Mucosa of gallbladder (tissue), 1 donor: ENCODE measurements at regions not wholly inside any gene's neighbourhood (a gene's known extent, or its start where the extent isn't known, plus 50 kb on each side); places are given as distances from the start of the nearest gene placed in this dataset.
A peak's percentile ranks its signal among the peaks of the same experiment; 100 is the strongest.

Experiments used
- DNase-seq: peaks from one replicate; pipeline ENCODE4 v3.0.0-alpha.2; 2020; ENCODE audit warnings: low spot score
- donor health status: DM: no; HTN: no; CAD: no.

GRCh38 chr6:138550346-138550767 is 51.1 kb upstream of the NHSL1 start:
- DNase-seq: peak; percentile 16

- no peak for DNase-seq
Observed at GRCh38 chr6:138554146-138554545, 54.9 kb upstream of the NHSL1 start.

GRCh38 chr6:138555421-138555988 is 56.2 kb upstream of the NHSL1 start:
- DNase-seq: no peak

- no peak for DNase-seq
Observed at GRCh38 chr6:138557147-138557546, 57.9 kb upstream of the NHSL1 start.

- DNase-seq: no peak
Observed at GRCh38 chr6:138559143-138559542, 59.8 kb upstream of the NHSL1 start.

- no peak for DNase-seq
Observed at GRCh38 chr6:138560130-138560860, 61.0 kb upstream of the NHSL1 start.

- DNase-seq: no peak
Observed at GRCh38 chr6:138562691-138563090, 63.4 kb upstream of the NHSL1 start.

- no peak for DNase-seq
Observed at GRCh38 chr6:138563231-138563630, 63.9 kb upstream of the NHSL1 start.

GRCh38 chr6:138563650-138564049 is 64.4 kb upstream of the NHSL1 start:
- no peak for DNase-seq

- no peak for DNase-seq
Observed at GRCh38 chr6:138564170-138564721, 65.0 kb upstream of the NHSL1 start.

GRCh38 chr6:138567052-138567451 is 67.8 kb upstream of the NHSL1 start:
- no peak for DNase-seq

GRCh38 chr6:138568997-138569396 is 69.7 kb upstream of the NHSL1 start:
- no peak for DNase-seq

GRCh38 chr6:138569554-138569953 is 70.3 kb upstream of the NHSL1 start:
- no peak for DNase-seq

- no peak for DNase-seq
Observed at GRCh38 chr6:138569970-138570724, 70.9 kb upstream of the NHSL1 start.

- DNase-seq: no peak
Observed at GRCh38 chr6:138570725-138571029, 71.4 kb upstream of the NHSL1 start.

- no peak for DNase-seq
Observed at GRCh38 chr6:138571181-138571580, 71.9 kb upstream of the NHSL1 start.

GRCh38 chr6:138571585-138572166 is 72.4 kb upstream of the NHSL1 start:
- DNase-seq: no peak

- peak; percentile 74 for DNase-seq
Observed at GRCh38 chr6:138572167-138572875, 73.0 kb upstream of the NHSL1 start.

- no peak for DNase-seq
Observed at GRCh38 chr6:138572885-138573284, 73.6 kb upstream of the NHSL1 start.

- no peak for DNase-seq
Observed at GRCh38 chr6:138575257-138575656, 76.0 kb upstream of the NHSL1 start.

- no peak for DNase-seq
Observed at GRCh38 chr6:138576313-138576712, 77.0 kb upstream of the NHSL1 start.
